Forelimb muscle (tissue), 1 donor: ENCODE measurements at regions not wholly inside any gene's neighbourhood (a gene's known extent, or its start where the extent isn't known, plus 50 kb on each side); places are given as distances from the start of the nearest gene placed in this dataset.
A peak's percentile ranks its signal among the peaks of the same experiment; 100 is the strongest.

Experiments
- DNase-seq: peaks from one replicate; pipeline ENCODE4 v3.0.0-alpha.2; 2013; ENCODE audit warnings: low read depth

DNA sequence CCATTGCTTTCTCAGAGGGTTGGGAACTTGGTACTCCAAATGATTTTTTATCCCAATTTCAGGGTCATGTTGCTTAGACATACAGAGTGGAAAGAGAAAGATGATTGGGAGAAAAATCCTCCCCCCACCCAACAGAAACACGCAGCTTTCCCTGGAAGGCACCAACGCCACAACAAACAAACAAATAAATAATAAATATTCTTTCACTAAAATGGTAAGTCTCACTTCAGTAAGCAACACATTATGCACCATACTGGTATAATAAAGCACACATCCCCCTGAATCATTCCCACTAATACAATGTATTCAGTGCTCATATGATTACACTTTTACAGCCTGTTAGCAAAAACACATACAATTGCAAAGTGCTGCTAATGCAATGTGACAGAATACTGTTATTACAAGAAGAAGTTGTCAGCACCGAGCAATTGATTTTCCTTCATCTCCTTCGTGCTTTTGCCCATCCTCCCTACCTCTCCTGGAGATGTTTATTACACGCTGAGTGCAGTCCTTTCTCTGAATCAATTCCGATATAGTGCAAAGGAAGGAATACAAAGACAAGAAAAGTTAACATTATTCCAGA is 359.9 kb downstream of the TXNL1 start:
- DNase-seq: no peak

DNA sequence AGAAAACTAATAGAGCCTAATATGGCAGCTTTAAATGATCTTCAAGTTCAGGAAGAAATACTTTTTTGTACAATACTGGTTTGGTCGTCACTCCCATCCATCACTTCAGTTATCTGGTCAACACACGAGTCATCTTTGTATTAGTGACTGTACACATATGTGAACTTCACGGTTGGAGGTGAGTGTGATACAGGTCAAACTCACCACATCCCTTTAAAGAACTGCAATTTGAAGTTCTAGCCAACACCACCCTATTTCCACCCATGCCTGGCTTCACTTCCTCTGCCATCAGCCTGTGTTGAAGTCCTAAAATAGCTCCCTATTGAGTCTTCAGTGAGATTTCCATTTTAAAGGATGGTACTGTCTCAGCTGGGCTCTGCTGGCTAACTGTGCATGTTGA is 361.9 kb downstream of the TXNL1 start:
- DNase-seq: no peak

DNA sequence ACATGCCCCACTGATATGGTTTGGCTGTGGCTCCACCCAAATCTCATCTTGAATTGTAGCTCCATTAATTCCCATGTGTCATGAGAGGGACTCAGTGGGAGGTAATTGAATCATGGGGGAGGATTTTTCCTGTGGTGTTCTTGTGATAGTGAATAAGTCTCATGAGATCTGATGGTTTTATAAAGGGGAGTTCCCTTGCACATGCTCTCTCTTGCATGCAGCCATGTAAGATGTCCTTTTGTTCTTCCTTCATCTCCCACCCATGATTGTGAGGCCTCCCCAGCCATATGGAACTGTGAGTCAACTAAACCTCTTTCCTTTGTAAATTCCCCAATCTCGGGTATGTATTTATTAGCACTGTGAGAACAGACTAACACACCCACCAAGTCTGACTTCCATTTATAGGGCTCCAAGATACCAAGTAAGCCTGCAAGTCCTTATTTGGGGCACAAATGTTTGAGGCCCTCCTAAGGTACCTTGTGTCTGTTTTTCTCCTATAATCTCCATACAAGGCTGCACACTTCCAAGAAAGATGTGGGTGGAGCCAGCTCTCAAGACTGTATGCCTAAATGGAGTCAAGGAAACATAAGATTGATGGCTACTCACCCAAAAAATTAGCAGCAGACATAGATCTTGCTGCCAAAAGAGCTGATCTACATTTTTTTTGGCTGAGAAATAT is 364.7 kb downstream of the TXNL1 start:
- no peak for DNase-seq

DNA sequence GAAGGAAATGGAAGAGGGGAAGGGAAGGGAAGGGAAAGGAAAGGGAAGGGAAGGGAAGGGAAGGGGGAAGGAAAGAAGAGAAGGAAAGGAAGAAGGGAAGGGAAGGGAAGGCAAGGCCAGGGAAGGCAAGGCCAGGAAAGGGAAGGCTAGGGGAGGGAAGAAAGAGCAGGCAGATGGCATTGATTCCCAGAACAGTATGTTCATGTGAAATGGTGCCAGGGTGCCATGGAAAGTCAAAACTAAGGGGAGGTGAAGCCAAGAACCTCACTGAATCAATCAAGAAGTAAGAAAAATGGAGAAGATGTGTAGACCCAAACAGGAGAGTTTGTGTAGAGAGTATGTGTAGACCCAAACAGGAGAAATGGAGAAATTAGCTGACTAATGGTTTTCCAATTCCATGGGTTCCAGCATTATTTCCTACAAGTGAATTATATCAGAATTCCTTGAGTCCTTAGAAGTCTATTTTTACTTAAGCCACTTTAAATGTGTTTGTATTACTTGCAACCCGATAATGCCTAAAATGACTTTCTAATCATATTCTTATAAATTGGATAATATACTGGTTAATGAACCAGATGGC is 367.6 kb downstream of the TXNL1 start:
- no peak for DNase-seq

DNA sequence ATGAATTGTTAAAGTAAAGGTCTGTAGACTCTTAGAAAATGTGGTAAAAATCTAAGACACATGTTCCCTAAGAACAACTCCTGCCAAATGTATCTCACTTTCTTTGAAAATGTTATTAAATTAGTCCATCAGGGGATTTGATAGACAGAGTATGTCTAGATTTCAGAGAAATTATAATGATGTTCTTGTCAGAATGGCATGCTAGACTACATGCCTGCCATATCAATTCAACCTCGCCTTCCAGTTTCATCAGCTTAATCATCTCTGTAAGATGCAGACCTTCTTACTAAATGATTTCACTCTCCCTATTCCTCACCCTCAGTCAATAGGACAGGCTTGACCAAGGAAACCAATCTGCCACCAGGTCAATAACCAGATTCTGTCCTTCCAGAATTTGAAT is 368.4 kb downstream of the TXNL1 start:
- no peak for DNase-seq

DNA sequence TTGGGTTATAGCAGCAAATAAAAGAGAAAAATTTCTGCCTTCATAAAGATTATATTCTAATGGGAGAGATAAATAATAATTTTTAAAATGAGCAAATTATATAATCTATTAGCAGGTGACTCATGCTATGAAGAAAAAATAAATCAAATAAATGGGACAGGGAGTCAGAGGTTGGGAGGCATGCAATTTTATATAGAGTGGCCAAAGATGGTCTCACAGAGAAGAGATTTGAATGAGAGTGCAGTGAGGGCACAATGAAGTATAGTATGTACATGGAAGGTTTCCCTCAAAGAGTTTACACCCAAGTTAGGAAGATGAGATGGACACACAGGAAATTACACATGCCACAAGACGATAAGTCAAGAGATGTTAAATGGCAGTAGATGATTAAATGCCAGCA is 369.4 kb downstream of the TXNL1 start:
- DNase-seq: no peak

DNA sequence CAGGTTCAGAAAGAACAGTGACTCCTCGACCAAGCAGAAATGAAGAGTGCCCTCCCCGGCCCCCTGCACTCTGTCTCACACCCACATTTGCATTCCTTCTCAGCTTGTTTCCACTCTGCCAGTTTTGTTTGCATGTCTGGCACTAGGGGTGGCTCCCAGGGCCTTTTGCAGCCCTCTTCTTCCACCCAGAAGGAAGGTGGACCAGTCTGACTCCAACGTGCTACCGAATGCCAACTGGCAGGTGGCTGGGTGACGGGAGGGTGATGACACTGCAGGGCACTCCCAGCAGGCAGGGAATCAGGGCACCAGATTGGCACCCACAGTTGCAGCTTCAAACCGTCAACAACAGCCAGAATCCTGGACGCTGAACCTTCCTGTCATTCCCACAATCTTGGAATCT is 371.1 kb downstream of the TXNL1 start:
- DNase-seq: no peak

DNA sequence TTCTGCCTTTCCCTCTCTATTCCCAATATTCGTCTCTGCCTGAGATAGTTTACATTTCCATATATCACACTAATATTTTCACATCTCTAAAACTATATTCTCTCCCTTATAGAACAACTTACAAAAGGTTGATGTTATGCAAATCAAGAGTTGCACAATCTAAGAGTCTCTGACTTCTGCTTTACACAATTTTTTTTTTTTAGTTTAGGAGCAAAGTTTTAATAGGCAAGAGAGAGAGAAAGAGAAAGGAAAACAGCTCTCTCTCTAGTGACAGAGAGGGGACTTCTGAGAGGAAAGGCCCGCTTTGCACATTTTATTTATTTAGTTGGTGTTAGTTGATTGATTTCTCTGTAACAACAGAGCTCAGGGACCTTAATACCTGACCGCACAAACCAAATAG is 380.2 kb downstream of the TXNL1 start:
- DNase-seq: no peak

DNA sequence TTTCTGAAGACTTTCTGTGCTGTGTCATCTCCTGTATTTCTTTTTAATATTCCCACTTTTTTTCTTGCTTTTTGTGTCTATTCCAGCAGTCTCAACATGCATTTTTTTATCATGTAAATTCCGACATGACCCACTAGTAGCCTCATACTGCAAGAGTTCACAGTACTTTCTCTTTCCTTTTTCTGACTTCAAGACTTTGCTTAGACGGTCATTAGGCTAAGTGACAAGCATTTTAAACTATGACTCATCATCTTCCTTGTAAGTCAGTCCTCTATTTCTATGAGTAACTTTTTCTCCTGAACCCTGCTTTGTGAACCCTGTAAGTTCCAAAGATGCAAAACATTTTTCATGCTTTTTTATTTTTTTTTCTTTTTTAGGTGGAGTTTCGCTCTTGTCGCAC is 381.2 kb downstream of the TXNL1 start:
- no peak for DNase-seq

DNA sequence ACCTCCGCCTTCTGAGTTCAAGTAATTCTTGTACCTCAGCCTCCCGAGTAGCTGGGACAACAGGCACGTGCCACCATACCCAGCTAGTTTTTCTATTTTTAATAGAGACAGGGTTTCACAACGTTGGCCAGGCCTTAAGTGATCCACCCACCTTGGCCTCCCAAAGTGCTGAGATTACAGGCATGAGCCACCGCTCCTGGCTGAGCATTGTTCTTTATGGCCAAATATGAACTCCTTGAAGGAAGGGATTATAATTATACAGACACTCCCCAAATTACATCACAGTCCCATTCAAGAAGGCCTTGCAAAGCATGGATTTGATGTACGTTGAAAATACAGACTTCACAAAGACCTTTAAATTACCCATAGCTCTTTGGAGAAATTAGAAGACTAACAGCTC is 381.7 kb downstream of the TXNL1 start:
- no peak for DNase-seq

DNA sequence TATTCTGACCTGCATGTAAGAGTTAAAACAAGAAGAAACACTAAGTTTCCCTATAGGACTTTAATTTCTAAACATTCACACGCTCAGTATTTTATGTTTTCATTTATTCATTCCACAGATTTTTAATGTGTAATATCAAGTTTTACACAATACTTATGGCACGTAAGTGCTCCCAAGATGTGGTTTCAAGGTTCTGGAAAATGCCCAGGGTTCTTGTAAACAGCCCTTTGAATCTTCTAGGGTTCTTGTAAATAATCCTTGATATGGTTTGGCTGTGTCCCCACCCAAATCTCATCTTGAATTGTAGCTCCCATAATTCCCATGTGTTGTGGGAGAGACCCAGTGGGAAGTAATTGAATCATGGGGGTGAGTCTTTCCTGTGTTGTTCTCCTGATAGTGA is 383.0 kb downstream of the TXNL1 start:
- DNase-seq: no peak

DNA sequence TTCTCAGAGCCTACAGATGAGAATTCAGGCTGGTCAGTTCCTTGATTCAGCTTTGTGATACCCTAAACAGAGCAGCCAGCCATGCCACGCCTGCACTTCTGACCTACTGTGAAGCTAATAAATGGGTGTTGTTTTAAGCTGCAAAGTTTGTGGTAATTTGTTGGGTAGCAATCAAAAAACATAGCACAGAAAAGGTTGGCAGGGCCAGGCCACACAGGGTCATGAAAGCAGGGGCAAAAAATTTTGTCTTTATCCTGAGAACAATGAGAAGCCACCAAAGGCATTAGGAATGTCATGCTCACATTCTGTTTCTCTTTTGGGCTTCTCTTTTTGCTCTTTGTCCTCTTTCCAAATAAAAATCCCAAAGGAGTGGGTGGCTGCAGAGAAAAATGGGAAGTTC is 385.9 kb downstream of the TXNL1 start:
- no peak for DNase-seq

DNA sequence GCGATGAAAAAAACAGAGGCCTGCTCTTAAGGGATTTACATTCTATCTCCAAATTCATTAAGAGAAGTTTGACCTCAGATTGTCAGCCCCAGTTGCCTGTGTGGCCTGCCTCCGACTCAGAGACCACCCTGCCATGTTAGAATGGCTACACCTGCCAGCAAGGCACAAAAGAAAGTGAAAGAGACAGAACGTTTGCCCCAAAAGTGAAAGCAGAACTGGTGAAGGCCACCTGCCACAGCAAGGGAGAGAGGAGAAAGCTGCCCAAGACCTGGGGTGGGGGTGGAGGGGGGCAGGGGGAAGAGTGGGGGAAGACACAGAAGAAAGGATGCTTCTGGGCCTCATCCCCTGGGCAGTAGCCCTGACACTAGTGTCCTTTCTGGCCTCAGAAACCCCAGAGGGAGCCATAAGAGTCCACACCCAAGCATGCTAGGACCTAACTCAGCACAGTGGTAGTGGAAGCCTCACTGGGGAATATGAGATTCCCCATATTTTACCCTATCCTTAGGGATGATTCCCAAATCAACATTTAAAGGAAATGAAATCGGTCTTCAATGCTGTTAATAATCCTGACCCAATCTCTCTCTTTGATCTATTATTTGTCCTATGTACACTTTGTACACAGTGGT is 389.7 kb downstream of the TXNL1 start:
- DNase-seq: no peak

DNA sequence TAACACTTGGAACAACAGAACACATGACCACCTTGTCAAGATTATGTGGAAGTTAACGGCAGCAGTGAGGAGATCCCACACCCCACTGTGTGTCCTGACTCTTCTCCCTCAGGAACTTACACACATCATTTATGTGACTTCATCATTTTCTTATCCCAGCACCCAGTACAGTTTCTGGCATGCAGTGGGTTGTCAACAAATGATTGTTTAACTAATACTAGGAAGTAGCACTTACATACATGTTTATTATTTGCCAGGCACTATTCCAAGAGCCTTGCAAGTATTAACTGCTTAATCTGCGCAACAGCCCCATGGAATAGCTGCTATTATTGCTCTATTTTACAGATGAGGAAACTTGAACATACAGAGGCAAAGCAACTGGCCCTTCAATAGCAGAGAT is 391.5 kb downstream of the TXNL1 start:
- DNase-seq: no peak

DNA sequence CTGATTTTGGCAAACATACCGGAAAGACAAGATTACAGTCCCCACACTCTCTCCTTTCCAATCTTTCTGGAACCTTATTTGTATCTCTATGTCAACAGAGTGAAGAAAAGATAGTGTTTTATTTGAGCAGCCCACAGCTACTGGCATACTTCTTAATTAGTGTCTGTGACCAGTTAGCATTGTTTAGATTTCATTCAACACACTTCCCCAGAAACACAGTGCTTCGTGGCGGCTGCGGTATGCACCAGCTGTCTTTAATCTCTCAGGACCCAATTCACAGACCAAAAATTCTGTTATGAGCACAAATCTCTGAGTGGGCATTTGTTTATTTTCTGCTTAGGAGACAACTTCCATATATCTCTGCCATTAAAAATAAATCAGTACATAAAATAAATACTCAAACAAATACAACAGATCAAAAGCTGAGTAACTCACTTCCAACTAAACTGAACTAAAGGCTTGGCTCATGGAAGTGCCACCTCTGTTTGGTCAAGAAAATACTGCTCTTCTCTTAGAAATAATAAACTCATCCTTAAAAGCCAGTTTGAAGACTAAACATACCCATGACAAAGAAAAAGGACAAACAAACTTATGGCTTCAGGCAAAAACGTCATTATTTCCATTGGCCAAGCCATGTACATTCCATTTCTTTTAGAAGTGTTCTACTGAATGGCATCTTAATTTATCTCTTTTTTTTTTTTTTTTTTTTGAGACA is 392.4 kb downstream of the TXNL1 start:
- no peak for DNase-seq

DNA sequence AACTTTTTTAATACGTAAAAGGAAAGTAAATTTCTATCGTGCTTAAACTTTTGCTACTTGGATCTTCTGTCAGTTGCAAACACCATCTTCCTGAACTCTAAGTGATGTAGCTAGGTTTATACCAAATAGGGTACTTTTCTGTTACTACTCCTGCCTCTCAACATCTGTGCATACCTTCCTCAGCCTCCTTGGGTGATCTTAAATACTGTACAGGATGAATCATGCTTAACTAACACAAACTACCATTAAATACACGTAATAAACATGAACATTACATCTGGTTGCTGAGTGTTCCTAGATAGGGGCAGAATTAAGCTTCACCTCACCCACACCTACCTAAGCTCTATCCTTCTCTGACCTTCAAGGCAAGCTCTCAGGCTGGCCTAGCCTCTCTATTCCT is 398.0 kb downstream of the TXNL1 start:
- no peak for DNase-seq

DNA sequence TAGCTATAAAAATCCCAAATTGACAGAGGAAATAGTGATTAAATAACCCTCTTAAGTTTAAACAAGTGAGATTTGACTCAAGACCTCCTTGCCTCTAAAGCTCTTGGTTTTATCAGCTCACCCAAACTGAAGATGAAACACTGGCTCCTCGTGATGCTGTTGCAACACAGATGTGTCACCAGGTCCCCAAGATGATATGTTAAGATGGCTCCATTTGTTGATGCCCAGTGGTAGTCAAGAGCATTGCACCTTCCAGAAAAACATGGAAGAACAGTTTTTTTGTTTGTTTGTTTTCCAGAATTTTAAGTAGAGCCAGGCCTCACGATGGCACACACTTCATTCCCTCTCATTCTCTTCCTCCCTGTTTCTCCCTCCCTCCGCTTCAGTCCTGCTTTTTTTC is 399.8 kb downstream of the TXNL1 start:
- no peak for DNase-seq

DNA sequence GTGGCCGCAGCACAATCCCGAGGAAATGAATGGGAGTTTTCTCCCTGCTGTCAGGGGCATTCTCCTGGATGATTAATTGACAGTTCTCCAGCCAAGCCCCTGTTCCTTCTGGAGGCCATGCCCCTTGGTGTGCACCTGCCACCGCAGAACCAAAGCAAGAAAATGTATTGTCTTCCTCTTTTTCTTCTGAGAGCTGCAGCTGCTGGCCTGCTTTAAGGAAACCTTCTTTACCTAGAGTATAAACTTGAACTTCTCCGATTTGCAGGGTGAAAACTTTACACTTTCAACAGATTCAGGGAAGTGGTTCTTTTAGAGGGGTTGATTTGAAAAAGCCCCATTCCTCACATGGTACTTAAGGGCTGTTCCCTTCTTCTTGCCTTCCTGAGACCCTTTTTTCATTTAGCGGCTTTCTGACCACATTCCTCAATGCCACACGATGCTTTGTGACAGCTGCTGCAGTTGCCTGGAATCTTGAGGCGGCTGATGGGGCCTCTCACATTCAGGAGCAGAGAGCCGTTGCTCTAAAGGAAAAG is 402.8 kb downstream of the TXNL1 start:
- DNase-seq: no peak

DNA sequence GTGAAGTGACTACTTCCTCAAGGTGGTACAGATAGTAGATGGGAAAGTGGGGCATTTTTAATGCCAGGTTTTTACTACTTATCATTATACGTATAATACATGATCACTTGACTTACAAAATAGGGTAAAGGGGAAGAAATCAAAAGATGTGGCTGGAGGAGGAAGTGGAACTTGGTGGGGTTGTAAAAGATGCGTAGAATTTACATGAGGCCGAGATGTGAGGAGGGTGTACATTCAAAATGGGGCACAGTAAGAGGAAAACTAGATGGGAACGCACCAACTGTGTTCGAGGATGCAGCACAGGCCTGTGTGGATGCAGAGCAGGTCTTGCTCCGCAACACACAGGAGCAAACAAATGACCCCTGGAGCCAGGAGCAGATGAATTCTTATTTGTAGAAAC is 403.3 kb downstream of the TXNL1 start:
- DNase-seq: no peak

DNA sequence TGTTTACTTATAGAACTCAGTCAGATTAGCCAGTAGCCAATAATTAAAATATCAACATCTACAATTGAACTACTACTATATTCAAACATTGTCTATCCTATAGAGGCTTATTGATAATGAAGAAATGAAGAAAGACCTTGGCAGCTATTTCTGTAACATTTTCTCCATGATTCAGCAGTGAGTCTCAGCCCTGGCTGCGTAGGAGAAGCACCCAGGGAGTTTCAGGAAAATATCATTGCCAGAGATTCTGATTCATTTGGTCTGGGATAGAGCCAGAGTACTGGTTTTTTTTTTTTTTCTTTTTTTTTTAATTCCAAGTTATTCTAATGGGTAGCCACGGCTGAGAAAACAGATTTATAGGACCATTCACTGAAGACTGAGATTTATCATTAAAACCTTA is 404.8 kb downstream of the TXNL1 start:
- peak; percentile 24 for DNase-seq

DNA sequence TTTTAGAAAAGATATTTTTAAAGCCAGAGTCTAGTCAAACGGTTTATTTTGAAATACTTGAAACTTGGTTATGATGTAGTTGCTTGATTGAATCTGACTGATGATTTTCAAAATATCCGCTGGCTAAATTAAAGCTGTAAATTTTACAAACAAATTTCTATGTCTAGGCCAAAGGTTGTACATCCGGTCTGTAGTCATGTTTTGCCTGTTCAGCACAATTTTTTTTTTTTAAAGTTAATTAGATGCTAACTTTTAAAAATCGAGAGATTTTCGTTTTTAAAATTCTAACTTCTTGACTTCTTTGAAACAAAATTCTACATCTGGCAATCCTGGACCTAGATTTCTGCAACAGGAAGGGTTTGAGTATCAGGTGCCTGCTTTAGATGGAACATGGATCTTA is 412.4 kb downstream of the TXNL1 start:
- no peak for DNase-seq
